KBM-7 (cell line): ENCODE measurements at regions not wholly inside any gene's neighbourhood (a gene's known extent, or its start where the extent isn't known, plus 50 kb on each side); places are given as distances from the start of the nearest gene placed in this dataset.
A peak's percentile ranks its signal among the peaks of the same experiment; 100 is the strongest.

ENCODE experiments used
- DNase-seq: peaks from one replicate; pipeline ENCODE4 v3.0.0-alpha.2; 2015
- in situ Hi-C: fragments of 300-500 bp; cut with MboI; formaldehyde crosslinking; loops from 2 replicates; pipeline ENCODE4 v1.14.3; 2020; ENCODE audit warnings: low sequenced_read_pairs, low pct_unique_long_range_greater_than_20kb, mixed read lengths

- in situ Hi-C loops, result loop anchor here (25.0 kb wide), 1 partner anchor 281 kb away; no protein-coding TSS in a partner anchor
- no peak for DNase-seq
These were observed 89.4 kb upstream of the ANKRD34C start for GRCh38 chr15:79193103-79193502.

GRCh38 chr15:79192462-79193036 lies 90.0 kb upstream of the ANKRD34C start:
- no peak for DNase-seq
- in situ Hi-C loops, result loop anchor here (25.0 kb wide), 1 partner anchor 280 kb away; no protein-coding TSS in a partner anchor

- no peak for DNase-seq
- in situ Hi-C loops, result loop anchor here (25.0 kb wide), 1 partner anchor 278 kb away; no protein-coding TSS in a partner anchor
These were observed 92.4 kb upstream of the ANKRD34C start for GRCh38 chr15:79190093-79190492.

GRCh38 chr15:79186616-79187015 lies 95.9 kb upstream of the ANKRD34C start:
- DNase-seq, result no peak
- in situ Hi-C loops, result loop anchor here (10.0 to 25.0 kb wide), 2 partner anchors 162 to 274 kb away; no protein-coding TSS in a partner anchor

- in situ Hi-C loops, result loop anchor here (10.0 to 25.0 kb wide), 2 partner anchors 160 to 273 kb away; no protein-coding TSS in a partner anchor
- DNase-seq, result peak; percentile 56
These were observed 94.6 kb upstream of the RASGRF1 start for GRCh38 chr15:79185199-79185598.

- in situ Hi-C loops, result loop anchor here (10.0 to 25.0 kb wide), 2 partner anchors 160 to 272 kb away; no protein-coding TSS in a partner anchor
These were observed 93.9 kb upstream of the RASGRF1 start for GRCh38 chr15:79184465-79184892.

GRCh38 chr15:79180318-79180717 lies 89.7 kb upstream of the RASGRF1 start:
- in situ Hi-C loops, result loop anchor here (10.0 to 25.0 kb wide), 2 partner anchors 156 to 268 kb away; no protein-coding TSS in a partner anchor
- DNase-seq, result no peak

More at GRCh38 chr15:79184465-79184892, 93.9 kb upstream of the RASGRF1 start:
- DNase-seq, result peak; percentile 84

GRCh38 chr15:79179597-79179996 lies 89.0 kb upstream of the RASGRF1 start:
- no peak for DNase-seq
- in situ Hi-C loops, result loop anchor here (25.0 kb wide), 1 partner anchor 267 kb away; no protein-coding TSS in a partner anchor

GRCh38 chr15:79179108-79179561 lies 88.6 kb upstream of the RASGRF1 start:
- in situ Hi-C loops, result loop anchor here (25.0 kb wide), 1 partner anchor 267 kb away; no protein-coding TSS in a partner anchor
- no peak for DNase-seq

GRCh38 chr15:79178594-79178993 lies 88.0 kb upstream of the RASGRF1 start:
- in situ Hi-C loops, result loop anchor here (25.0 kb wide), 1 partner anchor 266 kb away; no protein-coding TSS in a partner anchor

GRCh38 chr15:79176151-79176550 lies 85.6 kb upstream of the RASGRF1 start:
- DNase-seq, result no peak
- in situ Hi-C loops, result loop anchor here (25.0 kb wide), 1 partner anchor 264 kb away; no protein-coding TSS in a partner anchor

More at GRCh38 chr15:79178594-79178993, 88.0 kb upstream of the RASGRF1 start:
- no peak for DNase-seq

GRCh38 chr15:79172801-79173460 lies 82.4 kb upstream of the RASGRF1 start:
- DNase-seq, result no peak
- in situ Hi-C loops, result no loop called here

- in situ Hi-C loops, result no loop called here
- DNase-seq, result no peak
These were observed 81.5 kb upstream of the RASGRF1 start for GRCh38 chr15:79172032-79172481.

- no peak for DNase-seq
- in situ Hi-C loops, result no loop called here
These were observed 80.9 kb upstream of the RASGRF1 start for GRCh38 chr15:79171320-79172031.

- no peak for DNase-seq
- in situ Hi-C loops, result no loop called here
These were observed 79.7 kb upstream of the RASGRF1 start for GRCh38 chr15:79170256-79170664.

- no peak for DNase-seq
- in situ Hi-C loops, result no loop called here
These were observed 79.0 kb upstream of the RASGRF1 start for GRCh38 chr15:79169526-79170133.

- in situ Hi-C loops, result no loop called here
- peak; percentile 25 for DNase-seq
These were observed 78.4 kb upstream of the RASGRF1 start for GRCh38 chr15:79168922-79169456.

GRCh38 chr15:79167776-79168175 lies 77.2 kb upstream of the RASGRF1 start:
- in situ Hi-C loops, result no loop called here
- DNase-seq, result no peak
